ENCODE measurements at regions not wholly inside any gene's neighbourhood (a gene's known extent, or its start where the extent isn't known, plus 50 kb on each side); places are given as distances from the start of the nearest gene placed in this dataset.

GRCh38 chr2:115913921-115914320 is 1471.5 kb downstream of the DPP10 start:
- no peaks in the 10 kb centered on the region for H3K4me1 Mint-ChIP-seq (ENCODE audit: low read depth, unreplicated experiment)
- no peak overlapping the region for H3K27ac Mint-ChIP-seq (ENCODE audit: unreplicated experiment)
- ChIA-PET CTCF (no interaction called here), POLR2A (no interaction called here)
- intact Hi-C loops (cut with micrococcal nuclease; ENCODE audit: unreplicated experiment) = loop anchor here (5.0 kb wide), 1 partner anchor 1873 kb away; no protein-coding TSS in a partner anchor
- H3K27me3 Mint-ChIP-seq (ENCODE audit: insufficient read depth, unreplicated experiment) = peaks cover 3% of the 10 kb centered on the region
- Histone ChIP-seq H3K9me3 (no peaks in the 10 kb centered on the region), H3K4me3 (ENCODE audit: low read depth, low read length) (no peak overlapping the region), H3K27me3 (replicated peaks; ENCODE audit: control insufficient read depth, insufficient read depth, low read length) (no peaks in the 10 kb centered on the region), H3K36me3 (ENCODE audit: control insufficient read depth, insufficient read depth, low read length) (no peaks in the 10 kb centered on the region), H3K4me1 (no peaks in the 10 kb centered on the region)
- no peak for TF ChIP-seq CTCF (IDR thresholded peaks at IDR 0.05; ENCODE audit: insufficient read depth in 1 of 2, low read depth in 1 of 2, low read length in 1 of 2, severe bottlenecking in 1 of 2, unreplicated experiment in 1 of 2)
- H3K36me3 Mint-ChIP-seq (ENCODE audit: insufficient read depth, unreplicated experiment) = no peaks in the 10 kb centered on the region
- no TSS peak for BruUV-seq (replicated peaks)
- no peak for DNase-seq
- H3K4me3 Mint-ChIP-seq (ENCODE audit: unreplicated experiment) = no peak overlapping the region
- H3K9me3 Mint-ChIP-seq (ENCODE audit: unreplicated experiment) = no peaks in the 10 kb centered on the region

- no peak overlapping the region for H3K4me3 Mint-ChIP-seq (ENCODE audit: unreplicated experiment)
- H3K4me1 Mint-ChIP-seq (ENCODE audit: low read depth, unreplicated experiment) = no peaks in the 10 kb centered on the region
- H3K36me3 ChIP-seq (ENCODE audit: control insufficient read depth, insufficient read depth, low read length) = no peaks in the 10 kb centered on the region
- intact Hi-C loops (cut with micrococcal nuclease; ENCODE audit: unreplicated experiment) = no loop called here
- DNase-seq = no peak
- H3K9me3 ChIP-seq = no peaks in the 10 kb centered on the region
- TF ChIP-seq CTCF (IDR thresholded peaks at IDR 0.05; ENCODE audit: insufficient read depth in 1 of 2, low read depth in 1 of 2, low read length in 1 of 2, severe bottlenecking in 1 of 2, unreplicated experiment in 1 of 2) = no peak
- H3K27ac Mint-ChIP-seq (ENCODE audit: unreplicated experiment) = no peak overlapping the region
- no peaks in the 10 kb centered on the region for H3K9me3 Mint-ChIP-seq (ENCODE audit: unreplicated experiment)
- no TSS peak for BruUV-seq (replicated peaks)
- POLR2A ChIA-PET = no interaction called here
- H3K4me3 ChIP-seq (ENCODE audit: low read depth, low read length) = no peak overlapping the region
- no peaks in the 10 kb centered on the region for H3K36me3 Mint-ChIP-seq (ENCODE audit: insufficient read depth, unreplicated experiment)
- CTCF ChIA-PET = no interaction called here
- no peaks in the 10 kb centered on the region for H3K27me3 ChIP-seq (replicated peaks; ENCODE audit: control insufficient read depth, insufficient read depth, low read length)
- H3K4me1 ChIP-seq = no peaks in the 10 kb centered on the region
- H3K27me3 Mint-ChIP-seq (ENCODE audit: insufficient read depth, unreplicated experiment) = no peaks in the 10 kb centered on the region
These were observed 1479.1 kb downstream of the DPP10 start for GRCh38 chr2:115921541-115921940.

GRCh38 chr2:115939902-115940301 is 1497.5 kb downstream of the DPP10 start:
- no peak overlapping the region for H3K27ac Mint-ChIP-seq (ENCODE audit: unreplicated experiment)
- H3K4me3 Mint-ChIP-seq (ENCODE audit: unreplicated experiment) = no peak overlapping the region
- Histone ChIP-seq H3K4me1 (no peaks in the 10 kb centered on the region), H3K36me3 (ENCODE audit: control insufficient read depth, insufficient read depth, low read length) (no peaks in the 10 kb centered on the region), H3K4me3 (ENCODE audit: low read depth, low read length) (no peak overlapping the region), H3K27me3 (replicated peaks; ENCODE audit: control insufficient read depth, insufficient read depth, low read length) (no peaks in the 10 kb centered on the region), H3K9me3 (no peaks in the 10 kb centered on the region)
- H3K36me3 Mint-ChIP-seq (ENCODE audit: insufficient read depth, unreplicated experiment) = no peaks in the 10 kb centered on the region
- ChIA-PET POLR2A (no interaction called here), CTCF (no interaction called here)
- no peaks in the 10 kb centered on the region for H3K27me3 Mint-ChIP-seq (ENCODE audit: insufficient read depth, unreplicated experiment)
- no peak for TF ChIP-seq CTCF (IDR thresholded peaks at IDR 0.05; ENCODE audit: insufficient read depth in 1 of 2, low read depth in 1 of 2, low read length in 1 of 2, severe bottlenecking in 1 of 2, unreplicated experiment in 1 of 2)
- H3K9me3 Mint-ChIP-seq (ENCODE audit: unreplicated experiment) = no peaks in the 10 kb centered on the region
- intact Hi-C loops (cut with micrococcal nuclease; ENCODE audit: unreplicated experiment) = no loop called here
- DNase-seq = no peak
- no TSS peak for BruUV-seq (replicated peaks)
- no peaks in the 10 kb centered on the region for H3K4me1 Mint-ChIP-seq (ENCODE audit: low read depth, unreplicated experiment)
